DND-41 (cell line): ENCODE measurements at regions not wholly inside any gene's neighbourhood (a gene's known extent, or its start where the extent isn't known, plus 50 kb on each side); places are given as distances from the start of the nearest gene placed in this dataset.
A peak's percentile ranks its signal among the peaks of the same experiment; 100 is the strongest.

Experiments used
- ATAC-seq: fragments of 200-7000 bp; cut with Tn5 transposase; 3 replicates; pipeline ENCODE4 v1.9.1; 2021; ENCODE audit warnings: low read depth; ENCODE audit not compliant: insufficient read depth
- DNase-seq: peaks from one replicate; pipeline ENCODE4 v3.0.0-alpha.2; 2020
- H2AFZ ChIP-seq: 2 replicates; pipeline ENCODE4 v1.6.0; 2012; ENCODE audit warnings: low read depth, low read length
- H3K27ac ChIP-seq: 2 replicates; pipeline ENCODE4 v1.5.1; 2012; ENCODE audit warnings: low read length, inconsistent platforms
- H3K27me3 ChIP-seq: fragments of 200-600 bp; sonication (generic); 2 replicates; pipeline ENCODE4 v1.6.0; 2012; ENCODE audit warnings: low read length, mild to moderate bottlenecking, inconsistent platforms; ENCODE audit not compliant: insufficient read depth, poor library complexity
- H3K36me3 ChIP-seq: 2 replicates; pipeline ENCODE4 v1.5.1; 2012; ENCODE audit warnings: low read length, inconsistent platforms; ENCODE audit not compliant: insufficient read depth
- H3K4me1 ChIP-seq: 2 replicates; pipeline ENCODE4 v1.5.1; 2012; ENCODE audit warnings: mild to moderate bottlenecking, low read length; ENCODE audit not compliant: insufficient read depth
- H3K4me2 ChIP-seq: 2 replicates; pipeline ENCODE4 v1.6.0; 2012; ENCODE audit warnings: mild to moderate bottlenecking, moderate library complexity, low read length, inconsistent platforms; ENCODE audit not compliant: insufficient read depth
- H3K4me3 ChIP-seq, 2 experiments: fragments of 200-600 bp in 1 of 2; shearing (Covaris generic) in 1 of 2; 2 replicates each; pipeline ENCODE4 v1.5.1; 2012 to 2016; ENCODE audit warnings: inconsistent platforms in 2 of 2, low read length in 2 of 2, mild to moderate bottlenecking in 2 of 2, low read depth in 1 of 2, moderate library complexity in 1 of 2
- H3K79me2 ChIP-seq: 2 replicates; pipeline ENCODE4 v1.6.0; 2012; ENCODE audit warnings: low read length, inconsistent platforms; ENCODE audit not compliant: insufficient read depth
- H3K9ac ChIP-seq: 2 replicates; pipeline ENCODE4 v1.6.0; 2012; ENCODE audit warnings: low read depth, mild to moderate bottlenecking, inconsistent platforms, low read length, moderate library complexity
- H3K9me3 ChIP-seq: 2 replicates; pipeline ENCODE4 v1.5.1; 2012; ENCODE audit warnings: low read length, moderate library complexity, mild to moderate bottlenecking, inconsistent platforms; ENCODE audit not compliant: insufficient read depth, severe bottlenecking
- H4K20me1 ChIP-seq: 2 replicates; pipeline ENCODE4 v1.6.0; 2012; ENCODE audit warnings: low read length; ENCODE audit not compliant: insufficient read depth
- CTCF ChIP-seq: IDR thresholded peaks from 2 replicates; pipeline ENCODE4 v1.5.1; 2012; ENCODE audit warnings: borderline replicate concordance, low read length, moderate library complexity, mild to moderate bottlenecking; ENCODE audit not compliant: poor library complexity, severe bottlenecking; ENCODE audit errors: extremely low read depth
- EZH2 ChIP-seq: IDR thresholded peaks from 3 replicates; pipeline ENCODE4 v1.6.1; 2012; ENCODE audit warnings: borderline replicate concordance, low read depth, mild to moderate bottlenecking, moderate library complexity, low read length, inconsistent platforms; ENCODE audit not compliant: severe bottlenecking

GRCh38 chr20:5486377-5487054, 124.3 kb downstream of the GPCPD1 start:
- Histone ChIP-seq H3K27ac (no peak overlapping the region), H3K4me3 (no peak overlapping the region), H3K36me3 (no peaks in the 10 kb centered on the region), H2AFZ (no peak overlapping the region), H3K27me3 (peaks cover 23% of the 10 kb centered on the region), H3K4me1 (no peaks in the 10 kb centered on the region), H3K9ac (no peak overlapping the region), H3K9me3 (no peaks in the 10 kb centered on the region), H4K20me1 (no peaks in the 10 kb centered on the region), H3K4me2 (no peak overlapping the region), H3K79me2 (no peaks in the 10 kb centered on the region)
- no peak for TF ChIP-seq CTCF
- TF ChIP-seq EZH2: no peak
- DNase-seq (no peak), ATAC-seq (peak; percentile 62; the same call in 2 of the 3 replicates)

- peaks cover 23% of the 10 kb centered on the region for H3K27me3 ChIP-seq
- no peak overlapping the region for H3K4me2 ChIP-seq
- no peaks in the 10 kb centered on the region for H3K4me1 ChIP-seq
- H3K4me3 ChIP-seq: no peak overlapping the region
- ATAC-seq (no peak), DNase-seq (no peak)
- H3K9ac ChIP-seq: no peak overlapping the region
- H3K9me3 ChIP-seq: no peaks in the 10 kb centered on the region
- no peak overlapping the region for H3K27ac ChIP-seq
- H3K36me3 ChIP-seq: no peaks in the 10 kb centered on the region
- no peak overlapping the region for H2AFZ ChIP-seq
- no peaks in the 10 kb centered on the region for H4K20me1 ChIP-seq
- H3K79me2 ChIP-seq: no peaks in the 10 kb centered on the region
- TF ChIP-seq EZH2: no peak
- TF ChIP-seq CTCF: no peak
These were observed 125.9 kb downstream of the GPCPD1 start for GRCh38 chr20:5484926-5485325.

- no peaks in the 10 kb centered on the region for H3K4me1 ChIP-seq
- TF ChIP-seq CTCF: no peak
- TF ChIP-seq EZH2: no peak
- H3K27me3 ChIP-seq: peaks cover 23% of the 10 kb centered on the region
- H3K27ac ChIP-seq: no peak overlapping the region
- no peak overlapping the region for H3K4me2 ChIP-seq
- H3K9ac ChIP-seq: no peak overlapping the region
- H3K4me3 ChIP-seq: no peak overlapping the region
- H3K36me3 ChIP-seq: no peaks in the 10 kb centered on the region
- no peaks in the 10 kb centered on the region for H3K9me3 ChIP-seq
- H2AFZ ChIP-seq: no peak overlapping the region
- H3K79me2 ChIP-seq: no peaks in the 10 kb centered on the region
- ATAC-seq (no peak), DNase-seq (no peak)
- no peaks in the 10 kb centered on the region for H4K20me1 ChIP-seq
These were observed 126.5 kb downstream of the GPCPD1 start for GRCh38 chr20:5484346-5484745.
